HFF-Myc (cell line): ENCODE measurements at regions not wholly inside any gene's neighbourhood (a gene's known extent, or its start where the extent isn't known, plus 50 kb on each side); places are given as distances from the start of the nearest gene placed in this dataset.
"Not testable (repeated sequence)": the region's sequence is repeated elsewhere in the genome, so short reads cannot be mapped to it uniquely, and the experiment has no call there.

Source experiments
- DNase-seq: peaks from one replicate; pipeline ENCODE4 v3.0.0-alpha.2; 2011; ENCODE audit warnings: low read depth; ENCODE audit errors: extremely low read depth
- H3K4me3 ChIP-seq: replicated peaks from 2 replicates; pipeline ENCODE4 v1.5.1; 2011; ENCODE audit warnings: low read depth, mild to moderate bottlenecking, control low read depth, low read length
- CTCF ChIP-seq: IDR thresholded peaks from 2 replicates; pipeline ENCODE4 v1.5.1; 2012; ENCODE audit warnings: mild to moderate bottlenecking, low read depth, low read length, control low read depth; ENCODE audit errors: missing control alignments

- DNase-seq, result no peak
- H3K4me3 ChIP-seq, result no peak overlapping the region
These were observed 423.2 kb downstream of the PREX1 start for GRCh38 chr20:48404598-48404997.

GRCh38 chr20:48403167-48403761 lies 424.5 kb downstream of the PREX1 start:
- DNase-seq, result no peak
- H3K4me3 ChIP-seq, result no peak overlapping the region
- TF ChIP-seq CTCF, result no peak

More at GRCh38 chr20:48404598-48404997, 423.2 kb downstream of the PREX1 start:
- TF ChIP-seq CTCF, result no peak

- TF ChIP-seq CTCF, result no peak
- no peak for DNase-seq
- H3K4me3 ChIP-seq, result no peak overlapping the region
These were observed 426.4 kb downstream of the PREX1 start for GRCh38 chr20:48401359-48401758.

- DNase-seq, result no peak
- no peak for TF ChIP-seq CTCF
- H3K4me3 ChIP-seq, result no peak overlapping the region
These were observed 427.8 kb downstream of the PREX1 start for GRCh38 chr20:48400009-48400408.

- TF ChIP-seq CTCF, result no peak
- DNase-seq, result no peak
- H3K4me3 ChIP-seq, result no peak overlapping the region
These were observed 429.0 kb downstream of the PREX1 start for GRCh38 chr20:48398506-48399449.

- DNase-seq, result peak; percentile 61
- not testable (repeated sequence) for H3K4me3 ChIP-seq
These were observed 430.6 kb downstream of the PREX1 start for GRCh38 chr20:48396981-48397861.
